Ishikawa (cell line): ENCODE measurements at regions not wholly inside any gene's neighbourhood (a gene's known extent, or its start where the extent isn't known, plus 50 kb on each side); places are given as distances from the start of the nearest gene placed in this dataset.

Experiments used
- CEBPB ChIP-seq: IDR thresholded peaks from 2 replicates; pipeline ENCODE4 v1.6.1; 2012
- EGR1 ChIP-seq: IDR thresholded peaks from 2 replicates; pipeline ENCODE4 v1.6.1; 2012
- FOXM1 ChIP-seq: IDR thresholded peaks from 2 replicates; pipeline ENCODE4 v1.6.1; 2012; ENCODE audit warnings: low read depth, borderline replicate concordance
- MAX ChIP-seq: IDR thresholded peaks from 2 replicates; pipeline ENCODE4 v1.6.1; 2012
- RAD21 ChIP-seq: IDR thresholded peaks from 2 replicates; pipeline ENCODE4 v1.6.1; 2012; ENCODE audit warnings: low read depth
- TEAD4 ChIP-seq: IDR thresholded peaks from 2 replicates; pipeline ENCODE4 v1.6.1; 2012

- TF ChIP-seq EGR1 (no peak), CEBPB (no peak), MAX (no peak), FOXM1 (no peak), TEAD4 (no peak), RAD21 (no peak)
Observed at GRCh38 chr16:77076839-77077238, 114.2 kb upstream of the MON1B start.
